HG02840 (cell line): ENCODE measurements at regions not wholly inside any gene's neighbourhood (a gene's known extent, or its start where the extent isn't known, plus 50 kb on each side); places are given as distances from the start of the nearest gene placed in this dataset.
"Not testable (repeated sequence)": the region's sequence is repeated elsewhere in the genome, so short reads cannot be mapped to it uniquely, and the experiment has no call there.

Experiments
- ATAC-seq: cut with Tn5 transposase; IDR thresholded peaks from one replicate; pipeline ENCODE4 v1.9.1; 2021; ENCODE audit warnings: mild to moderate bottlenecking, moderate library complexity, moderate number of reproducible peaks; ENCODE audit not compliant: unreplicated experiment, low FRiP score

GRCh38 chr5:92556747-92557146 is 1024.3 kb downstream of the NR2F1-AS1 start:
- no peak for ATAC-seq

DNA sequence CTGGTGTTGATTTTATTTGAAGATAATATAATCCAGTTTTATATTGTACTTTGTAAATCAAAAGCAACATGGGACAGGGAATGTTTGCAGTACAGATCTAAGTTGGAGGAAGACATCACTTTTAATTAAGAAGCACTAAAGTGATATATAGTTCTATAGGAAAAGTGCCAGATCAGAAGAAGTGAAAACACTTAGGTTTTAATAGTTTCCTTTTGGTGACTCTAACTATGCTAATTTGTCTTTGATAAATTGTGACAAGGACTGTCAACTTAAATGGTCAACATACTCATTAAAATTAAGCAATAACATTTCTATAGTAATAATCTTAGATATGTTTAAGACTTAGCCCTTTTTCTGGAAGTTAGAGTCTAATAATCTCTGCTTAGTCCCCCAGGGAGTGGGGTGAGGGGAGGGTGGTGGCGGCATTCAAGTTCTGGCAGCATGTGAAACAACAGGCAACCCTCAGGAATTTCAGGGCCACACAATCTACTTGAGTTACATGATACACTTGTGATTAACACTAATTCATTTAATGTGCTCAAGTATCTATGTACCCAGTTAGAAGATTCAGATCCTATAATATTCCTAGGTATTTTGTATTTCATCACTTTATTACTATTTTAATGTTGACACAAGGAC is 1026.5 kb downstream of the NR2F1-AS1 start:
- no peak for ATAC-seq

DNA sequence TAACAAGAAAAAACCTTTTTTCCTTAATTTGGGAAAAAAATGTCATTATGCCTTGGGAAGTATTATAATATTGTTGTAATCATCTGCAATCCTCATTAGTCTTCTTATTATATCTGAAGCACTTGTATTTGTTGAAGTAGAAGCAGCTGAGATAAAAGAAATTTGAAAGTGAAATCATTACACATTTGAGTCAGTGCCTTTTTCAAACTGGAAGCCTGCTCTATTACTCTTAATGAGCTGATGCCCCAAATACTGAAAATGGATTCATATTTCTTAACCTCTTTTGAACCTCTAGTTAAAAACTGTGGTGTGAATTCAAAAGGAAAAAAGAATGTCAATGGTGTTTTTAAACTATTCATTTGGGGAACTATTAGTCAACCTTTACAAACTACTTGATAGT is 1027.7 kb downstream of the NR2F1-AS1 start:
- ATAC-seq: no peak

DNA sequence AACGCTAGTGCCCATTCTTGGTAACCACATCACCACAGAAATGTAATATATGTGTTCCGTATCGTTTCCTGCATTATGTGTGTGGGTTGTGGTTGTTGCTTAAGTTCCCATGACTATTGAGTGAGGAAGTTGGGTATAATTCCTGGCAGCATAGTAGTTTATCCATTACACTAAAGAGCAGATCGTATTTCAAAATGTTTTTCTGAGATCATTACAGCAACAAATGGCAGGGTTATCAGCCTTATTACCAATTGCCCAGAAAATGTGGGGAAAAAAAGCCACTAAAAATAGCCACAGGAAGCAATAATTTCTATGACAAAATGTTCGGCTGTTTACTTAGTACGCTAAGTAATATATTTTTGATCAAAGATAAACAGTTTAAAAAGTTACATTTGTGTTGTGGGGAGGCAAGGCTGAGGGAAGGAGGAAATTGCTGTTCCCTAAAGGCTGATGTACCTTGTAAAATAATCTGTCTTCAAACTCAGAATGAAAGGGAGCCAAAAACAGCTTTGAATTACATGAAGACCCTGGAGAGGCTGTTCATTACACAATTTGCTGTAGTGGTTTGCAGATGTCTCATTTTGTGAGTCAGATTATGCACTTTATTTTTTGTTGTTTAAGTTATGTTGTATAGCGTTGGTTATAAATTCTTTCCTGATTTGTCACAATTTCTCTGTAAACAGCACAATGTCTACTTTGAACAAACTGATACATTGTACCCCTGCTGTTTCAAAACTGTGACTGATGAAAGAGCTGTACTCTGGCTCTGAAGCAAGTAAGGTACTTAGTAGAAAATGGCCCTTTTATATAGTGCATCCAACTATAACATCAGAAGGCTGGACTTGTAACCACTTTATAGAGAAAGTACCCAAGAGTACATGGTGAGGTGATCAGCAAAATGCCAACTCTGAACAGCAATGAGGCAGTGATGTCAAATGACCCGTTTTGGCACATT is 1028.5 kb downstream of the NR2F1-AS1 start:
- ATAC-seq: no peak

DNA sequence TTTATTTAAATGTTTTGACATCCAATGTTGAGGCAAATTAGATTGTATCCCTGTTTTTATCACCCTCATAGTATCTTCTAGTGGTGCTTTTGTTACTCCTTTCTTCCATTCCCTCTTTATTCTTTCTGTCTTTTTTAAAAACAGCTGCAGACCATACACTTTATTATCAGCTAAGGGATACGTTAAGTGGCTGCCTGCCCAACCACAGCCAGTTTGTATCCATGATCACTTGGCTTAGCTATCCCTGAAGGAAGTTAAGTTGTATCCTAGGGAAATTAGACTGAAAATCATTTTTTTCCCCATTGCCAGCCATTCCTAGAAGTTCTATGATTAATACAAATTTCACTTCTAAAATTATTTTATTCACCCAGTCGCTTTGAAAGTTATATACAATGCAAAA is 1032.7 kb downstream of the NR2F1-AS1 start:
- no peak for ATAC-seq

DNA sequence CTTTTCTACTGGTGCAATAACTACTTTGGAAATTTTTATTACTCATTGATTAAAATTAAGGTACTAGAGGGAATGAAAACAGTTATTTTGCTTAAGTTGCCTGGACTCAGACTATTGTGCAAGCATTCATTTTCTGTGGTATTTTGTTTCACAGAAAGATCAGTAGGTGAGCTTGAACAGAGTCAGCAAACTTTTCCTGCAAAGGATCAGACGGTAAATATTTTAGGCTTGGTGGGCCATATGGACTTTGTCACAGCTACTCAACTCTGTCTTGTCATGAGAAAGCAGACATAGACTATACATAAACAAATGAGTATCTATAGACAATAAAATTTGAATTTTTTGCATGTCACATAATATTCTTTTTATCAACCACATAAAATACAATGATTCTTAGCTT is 1036.4 kb downstream of the NR2F1-AS1 start:
- no peak for ATAC-seq

- ATAC-seq: no peak
These were observed 1037.0 kb downstream of the NR2F1-AS1 start for GRCh38 chr5:92544036-92544435.

DNA sequence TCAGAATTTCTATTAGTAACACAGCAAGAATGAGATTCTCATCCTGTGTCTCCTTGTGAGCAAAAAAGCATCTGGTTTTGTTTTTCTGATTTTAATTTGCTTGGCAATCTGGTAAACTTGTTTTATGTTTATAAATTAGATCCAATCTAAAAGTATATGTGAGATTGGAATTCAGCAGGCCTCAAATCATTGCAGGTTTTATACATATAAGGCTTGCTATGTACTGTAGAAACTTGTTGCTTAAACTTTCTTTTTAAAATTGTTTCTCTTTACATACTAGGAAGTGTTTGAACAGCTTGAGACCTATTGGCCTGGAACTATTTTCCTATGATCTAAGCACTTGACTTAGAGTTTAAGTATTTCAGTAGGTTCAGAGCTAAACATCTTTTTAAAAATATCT is 1037.8 kb downstream of the NR2F1-AS1 start:
- ATAC-seq: no peak

DNA sequence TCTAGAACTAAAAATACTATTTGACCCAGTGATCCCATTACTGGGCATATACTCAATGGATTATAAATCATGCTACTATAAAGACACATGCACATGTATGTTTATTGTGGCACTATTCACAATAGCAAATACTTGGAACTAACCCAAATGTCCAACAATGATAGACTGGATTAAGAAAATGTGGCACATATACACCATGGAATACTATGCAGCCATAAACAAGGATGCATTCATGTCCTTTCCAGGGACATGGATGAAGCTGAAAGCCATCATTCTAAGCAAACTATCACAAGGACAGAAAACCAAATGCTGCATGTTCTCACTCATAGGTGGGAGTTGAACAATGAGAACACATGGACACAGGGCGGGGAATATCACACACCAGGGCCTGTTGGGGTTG is 1039.0 kb downstream of the NR2F1-AS1 start:
- ATAC-seq: not testable (repeated sequence)

DNA sequence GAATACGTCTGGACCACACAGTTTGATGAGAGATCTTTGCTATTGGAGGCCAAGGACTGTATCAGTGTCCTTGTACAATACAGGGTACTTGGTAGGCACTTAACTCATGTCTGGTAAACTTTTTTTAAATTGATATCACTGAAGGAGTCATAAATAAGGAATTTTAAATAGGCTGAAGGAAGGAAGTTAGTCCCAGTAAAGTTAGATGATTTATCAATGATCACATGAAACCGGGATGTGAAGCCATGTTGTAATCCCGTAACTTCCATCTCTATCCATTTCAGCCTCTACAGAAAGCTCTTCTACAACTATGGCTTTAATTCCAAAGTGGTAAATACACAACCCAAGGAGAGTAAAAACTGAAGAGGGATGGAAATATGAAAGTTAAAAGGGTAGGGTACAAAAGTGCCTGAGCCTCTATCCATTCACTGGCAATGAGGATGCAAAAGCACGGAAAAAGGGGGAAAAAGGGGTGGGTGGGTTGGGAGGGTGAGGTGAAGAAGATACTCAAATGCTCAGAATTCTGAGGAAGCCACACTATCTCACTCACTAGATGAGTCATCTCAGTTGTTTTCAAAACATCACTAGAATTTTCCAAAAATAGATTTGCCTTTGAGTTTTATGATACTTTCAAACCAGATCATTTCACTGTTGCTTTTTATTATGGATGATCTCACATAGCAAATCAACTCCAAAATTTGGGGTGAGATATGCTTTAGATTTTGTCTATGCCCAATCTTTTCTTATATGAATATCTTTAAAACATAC is 1053.5 kb downstream of the NR2F1-AS1 start:
- ATAC-seq: no peak

DNA sequence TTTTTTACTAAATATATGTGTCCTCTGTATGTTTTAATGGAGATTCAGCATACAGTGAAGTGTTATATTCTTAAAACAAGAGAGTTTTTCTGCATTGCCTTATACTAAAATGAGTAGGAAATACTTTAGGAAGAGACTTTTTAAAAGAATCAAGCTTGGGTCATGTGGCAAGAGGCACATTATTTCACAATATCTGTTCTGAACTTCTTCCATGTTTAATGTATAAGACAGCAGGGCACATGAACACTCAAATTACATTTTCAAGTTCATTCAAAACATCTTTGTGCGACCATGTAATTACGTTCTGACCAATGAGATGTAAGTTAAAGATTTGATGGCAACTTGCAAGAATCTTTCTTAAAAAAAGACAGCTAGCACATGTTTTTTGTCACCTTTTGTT is 1055.9 kb downstream of the NR2F1-AS1 start:
- no peak for ATAC-seq

GRCh38 chr5:92519811-92520632 is 1061.0 kb downstream of the NR2F1-AS1 start:
- no peak for ATAC-seq

DNA sequence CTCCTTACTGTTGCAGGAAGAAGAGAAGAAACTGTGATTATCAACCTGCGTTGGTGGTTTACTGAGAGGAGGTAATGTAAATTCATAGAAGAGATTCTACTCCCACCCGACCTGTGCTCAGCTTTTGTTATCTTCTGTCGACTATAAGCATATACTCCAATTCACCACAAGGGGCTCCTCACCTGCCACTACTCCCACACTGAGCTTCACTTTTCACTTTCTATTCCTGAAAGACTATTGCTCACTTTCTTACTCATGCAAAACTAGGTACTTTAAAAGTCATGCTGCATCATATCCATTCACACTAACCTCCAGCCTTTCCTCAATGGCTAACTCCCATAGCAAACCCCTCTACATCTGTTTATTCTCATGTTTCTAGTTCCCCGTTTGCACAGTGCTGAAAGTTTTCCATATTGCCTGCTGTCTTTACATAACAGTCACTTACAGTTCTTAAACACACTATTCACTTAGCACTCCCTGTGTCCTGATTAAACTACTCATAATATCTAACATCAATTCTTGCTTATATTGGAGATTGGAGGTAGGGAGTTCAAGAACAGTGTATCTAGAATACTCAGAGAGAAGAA is 1062.6 kb downstream of the NR2F1-AS1 start:
- ATAC-seq: peak; percentile 98

DNA sequence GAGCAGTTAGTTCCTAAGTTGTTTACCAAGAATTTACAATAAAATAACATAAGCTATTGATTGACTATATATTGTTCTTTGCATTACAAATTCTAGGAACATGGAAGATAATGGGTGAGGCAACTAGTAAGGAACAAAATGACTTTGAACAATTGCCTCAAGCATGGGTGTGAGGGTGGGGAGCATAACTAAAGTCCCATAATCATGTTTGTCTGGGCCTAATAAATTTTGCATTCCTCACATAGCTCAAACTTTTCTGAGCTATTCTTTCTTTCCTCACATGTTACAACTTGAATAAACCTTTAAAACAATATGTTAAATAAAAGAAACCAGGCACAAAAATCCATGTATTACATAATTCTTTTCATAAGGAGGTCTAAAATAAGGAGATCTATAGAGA is 1066.1 kb downstream of the NR2F1-AS1 start:
- no peak for ATAC-seq

- no peak for ATAC-seq
These were observed 1068.0 kb downstream of the NR2F1-AS1 start for GRCh38 chr5:92513067-92513466.

DNA sequence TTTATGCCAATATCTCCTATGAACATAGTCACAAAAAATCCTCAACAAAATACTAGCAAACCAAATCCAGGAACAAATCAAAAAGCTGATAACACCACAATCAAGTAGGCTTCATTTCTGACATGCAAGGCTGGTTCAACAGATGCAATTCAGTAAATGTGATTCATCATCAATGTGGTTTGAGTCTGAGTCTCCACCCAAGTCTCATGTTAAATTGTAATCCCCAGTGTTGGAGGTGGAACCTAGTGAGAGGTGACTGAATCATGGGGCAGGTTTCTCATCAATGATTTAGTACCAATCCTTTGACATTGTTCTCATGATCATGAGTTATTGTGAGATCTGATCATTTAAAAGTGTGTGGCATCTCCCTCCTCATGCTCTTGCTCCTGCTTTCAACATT is 1072.7 kb downstream of the NR2F1-AS1 start:
- ATAC-seq: no peak

DNA sequence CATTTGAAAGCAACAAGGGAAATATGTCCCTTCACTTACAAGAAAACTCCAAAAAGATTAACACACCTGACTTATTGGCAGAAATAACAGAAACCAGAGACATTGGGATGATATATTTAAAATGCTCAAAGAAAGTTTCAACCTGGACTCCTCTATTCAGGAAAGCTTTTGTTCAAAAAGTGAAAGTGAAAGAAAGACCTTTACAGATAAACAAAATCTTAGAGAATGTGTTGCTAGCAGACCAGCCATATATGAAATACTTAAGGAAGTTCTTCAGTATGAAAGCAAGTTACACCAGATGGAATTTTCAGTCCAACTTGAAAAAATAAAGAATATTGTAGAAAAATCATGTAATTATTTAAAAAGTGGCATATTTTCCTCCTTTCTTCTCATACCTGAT is 1075.1 kb downstream of the NR2F1-AS1 start:
- ATAC-seq: no peak

- ATAC-seq: no peak
These were observed 1075.9 kb downstream of the NR2F1-AS1 start for GRCh38 chr5:92505145-92505544.

DNA sequence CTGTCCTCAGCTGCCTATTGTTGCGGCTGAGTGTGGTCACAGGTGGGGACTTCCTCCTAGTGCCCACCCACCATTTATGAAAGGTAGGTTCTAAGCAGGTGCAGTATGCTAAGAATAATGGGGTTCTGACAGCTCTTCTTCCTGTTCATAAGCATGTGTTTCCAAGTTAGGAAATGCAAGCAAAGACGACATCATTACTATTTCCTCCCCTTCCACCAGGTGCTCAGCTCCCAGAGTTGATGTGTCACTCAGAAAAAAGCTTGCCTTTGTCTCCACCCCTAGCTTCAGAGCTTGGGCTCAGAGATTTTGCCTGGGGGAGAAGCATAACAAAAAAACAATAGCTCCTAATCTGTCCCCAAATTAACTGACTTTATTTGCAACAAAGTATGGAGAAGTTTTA is 1076.7 kb downstream of the NR2F1-AS1 start:
- no peak for ATAC-seq

- ATAC-seq: no peak
These were observed 1080.3 kb downstream of the NR2F1-AS1 start for GRCh38 chr5:92500752-92501151.
